PC-3 (cell line): ENCODE measurements at regions not wholly inside any gene's neighbourhood (a gene's known extent, or its start where the extent isn't known, plus 50 kb on each side); places are given as distances from the start of the nearest gene placed in this dataset.

Experiments
- CTCF ChIP-seq: fragments of 300-600 bp; sonication (generic); conservative IDR thresholded peaks from 2 replicates; pipeline ENCODE4 v1.5.1; 2017; ENCODE audit warnings: antibody characterized with exemption, low read depth, mild to moderate bottlenecking, low read length
- EZH2 ChIP-seq: fragments of 300-600 bp; sonication (generic); IDR thresholded peaks from one replicate; pipeline ENCODE4 v1.6.1; 2017; ENCODE audit warnings: antibody characterized with exemption, mild to moderate bottlenecking, low read length; ENCODE audit not compliant: unreplicated experiment

GRCh38 chr9:105023788-105024187, 95.8 kb upstream of the ABCA1 start:
- TF ChIP-seq CTCF (no peak), EZH2 (no peak)
